PC-3 (cell line): ENCODE measurements at regions not wholly inside any gene's neighbourhood (a gene's known extent, or its start where the extent isn't known, plus 50 kb on each side); places are given as distances from the start of the nearest gene placed in this dataset.

Experiments used
- ATAC-seq: fragments of 200-7000 bp; cut with Tn5 transposase; 2 replicates; pipeline ENCODE4 v1.9.1; 2020; ENCODE audit warnings: mild to moderate bottlenecking, moderate library complexity
- BruUV-seq: library from RNA; stranded (reverse); fragments of 400-500 nt; replicated peaks from 2 replicates; lab custom pipeline; 2021; lab: Mats Ljungman, UMichigan
- CTCF ChIA-PET: fragments of 300-600 bp; sonication (Branson Sonifier 250); formaldehyde crosslinking; loops from one replicate; lab custom pipeline; 2022; ENCODE audit warnings: antibody characterized with exemption; lab: Charles Lee
- POLR2A ChIA-PET: fragments of 300-600 bp; sonication (Branson Sonifier 250); formaldehyde crosslinking; loops from one replicate; lab custom pipeline; 2022; ENCODE audit warnings: antibody characterized with exemption; ENCODE audit not compliant: unreplicated experiment; lab: Charles Lee
- DNase-seq: peaks from one replicate; pipeline ENCODE4 v3.0.0-alpha.2; 2015
- H2AFZ ChIP-seq: fragments of 300-600 bp; sonication (generic); 2 replicates; pipeline ENCODE4 v1.6.0; 2016; ENCODE audit warnings: antibody characterized with exemption, low read length
- H3F3A ChIP-seq: fragments of 300-600 bp; sonication (generic); one replicate; pipeline ENCODE4 v1.6.0; 2017; ENCODE audit warnings: antibody characterized with exemption, low read length, control low read depth, mild to moderate bottlenecking; ENCODE audit not compliant: unreplicated experiment
- H3K27ac ChIP-seq: fragments of 300-600 bp; sonication (generic); 2 replicates; pipeline ENCODE4 v1.5.1; 2016; ENCODE audit warnings: mild to moderate bottlenecking, low read length
- H3K27me3 ChIP-seq: fragments of 300-600 bp; sonication (generic); 2 replicates; pipeline ENCODE4 v1.6.1; 2016; ENCODE audit warnings: low read length, mixed read lengths
- H3K36me3 ChIP-seq: fragments of 300-600 bp; sonication (generic); 2 replicates; pipeline ENCODE4 v1.6.1; 2016; ENCODE audit warnings: low read depth, mixed run types, low read length, mixed read lengths
- H3K4me1 ChIP-seq: fragments of 300-600 bp; sonication (generic); 2 replicates; pipeline ENCODE4 v1.5.1; 2016; ENCODE audit warnings: low read length; ENCODE audit not compliant: insufficient read depth
- H3K4me2 ChIP-seq: fragments of 300-600 bp; sonication (generic); 2 replicates; pipeline ENCODE4 v1.6.0; 2016; ENCODE audit warnings: low read length
- H3K4me3 ChIP-seq: fragments of 300-600 bp; sonication (generic); 2 replicates; pipeline ENCODE4 v1.5.1; 2016; ENCODE audit warnings: mild to moderate bottlenecking, low read length, mixed read lengths
- H3K79me2 ChIP-seq: fragments of 300-600 bp; sonication (generic); 2 replicates; pipeline ENCODE4 v1.6.1; 2017; ENCODE audit warnings: low read length, mixed read lengths
- H3K9ac ChIP-seq: fragments of 300-600 bp; sonication (generic); 2 replicates; pipeline ENCODE4 v1.6.0; 2016; ENCODE audit warnings: mild to moderate bottlenecking, low read length
- H3K9me2 ChIP-seq: fragments of 300-600 bp; sonication (generic); replicated peaks from 2 replicates; pipeline ENCODE4 v1.6.1; 2016; ENCODE audit warnings: mixed run types, low read length, mixed read lengths
- H3K9me3 ChIP-seq: fragments of 300-600 bp; sonication (generic); 2 replicates; pipeline ENCODE4 v1.6.1; 2016; ENCODE audit warnings: low read length, mixed read lengths
- H4K20me1 ChIP-seq: fragments of 300-600 bp; sonication (generic); 2 replicates; pipeline ENCODE4 v1.6.1; 2016; ENCODE audit warnings: low read length, mixed read lengths
- CTCF ChIP-seq: fragments of 300-600 bp; sonication (generic); conservative IDR thresholded peaks from 2 replicates; pipeline ENCODE4 v1.5.1; 2017; ENCODE audit warnings: antibody characterized with exemption, low read depth, mild to moderate bottlenecking, low read length
- EZH2 ChIP-seq: fragments of 300-600 bp; sonication (generic); IDR thresholded peaks from one replicate; pipeline ENCODE4 v1.6.1; 2017; ENCODE audit warnings: antibody characterized with exemption, mild to moderate bottlenecking, low read length; ENCODE audit not compliant: unreplicated experiment
- EZH2phosphoT487 ChIP-seq: fragments of 300-600 bp; sonication (generic); IDR thresholded peaks from 2 replicates; pipeline ENCODE4 v1.6.1; 2018; ENCODE audit warnings: mild to moderate bottlenecking, antibody characterized with exemption, low read length, borderline replicate concordance
- intact Hi-C: fragments of 100-400 bp; cut with micrococcal nuclease; formaldehyde crosslinking; loops from 2 replicates; pipeline ENCODE4 v1.9.0; 2023

GRCh38 chr7:41331194-41331593 is 371.7 kb downstream of the INHBA start:
- Histone ChIP-seq H3K36me3 (no peaks in the 10 kb centered on the region), H3K9me2 (no peaks in the 10 kb centered on the region), H2AFZ (no peak overlapping the region), H3K9ac (no peak overlapping the region), H3K9me3 (no peaks in the 10 kb centered on the region), H3K4me1 (0 out of 2 replicates have a peak, but pooled peaks cover 4% of the 10 kb centered on the region), H3K4me3 (no peak overlapping the region), H3K79me2 (no peaks in the 10 kb centered on the region), H3K4me2 (no peak overlapping the region), H4K20me1 (no peaks in the 10 kb centered on the region), H3K27me3 (no peaks in the 10 kb centered on the region), H3K27ac (no peak overlapping the region), H3F3A (no peaks in the 10 kb centered on the region)
- ChIA-PET POLR2A (no interaction called here), CTCF (no interaction called here)
- no peak for ATAC-seq
- TF ChIP-seq EZH2phosphoT487: no peak
- no peak for TF ChIP-seq CTCF
- no peak for TF ChIP-seq EZH2
- no TSS peak for BruUV-seq
- DNase-seq: no peak
- intact Hi-C loops: no loop called here

- Histone ChIP-seq H3K4me3 (no peak overlapping the region), H3K9me3 (no peaks in the 10 kb centered on the region), H3K4me2 (no peak overlapping the region), H3K4me1 (0 out of 2 replicates have a peak, but pooled peaks cover 4% of the 10 kb centered on the region), H3K79me2 (no peaks in the 10 kb centered on the region), H3K9me2 (no peaks in the 10 kb centered on the region), H4K20me1 (no peaks in the 10 kb centered on the region), H3F3A (no peaks in the 10 kb centered on the region), H3K27me3 (no peaks in the 10 kb centered on the region), H2AFZ (no peak overlapping the region), H3K9ac (no peak overlapping the region), H3K36me3 (no peaks in the 10 kb centered on the region), H3K27ac (no peak overlapping the region)
- no peak for ATAC-seq
- POLR2A ChIA-PET: no interaction called here
- no peak for DNase-seq
- TF ChIP-seq CTCF (no peak), EZH2 (no peak), EZH2phosphoT487 (no peak)
- CTCF ChIA-PET: no interaction called here
- intact Hi-C loops: no loop called here
- BruUV-seq: no TSS peak
Observed at GRCh38 chr7:41328544-41328943, 374.3 kb downstream of the INHBA start.

- DNase-seq (no peak), ATAC-seq (no peak)
- no peaks in the 10 kb centered on the region for H4K20me1 ChIP-seq
- H3K4me3 ChIP-seq: no peak overlapping the region
- H3K9me2 ChIP-seq: no peaks in the 10 kb centered on the region
- H3K4me1 ChIP-seq: no peaks in the 10 kb centered on the region
- no peak overlapping the region for H3K27ac ChIP-seq
- H3K9ac ChIP-seq: no peak overlapping the region
- no TSS peak for BruUV-seq
- CTCF ChIA-PET: no interaction called here
- intact Hi-C loops: no loop called here
- no peaks in the 10 kb centered on the region for H3F3A ChIP-seq
- POLR2A ChIA-PET: no interaction called here
- H2AFZ ChIP-seq: no peak overlapping the region
- H3K79me2 ChIP-seq: no peaks in the 10 kb centered on the region
- no peaks in the 10 kb centered on the region for H3K27me3 ChIP-seq
- H3K36me3 ChIP-seq: no peaks in the 10 kb centered on the region
- TF ChIP-seq EZH2phosphoT487 (no peak), CTCF (no peak), EZH2 (no peak)
- no peak overlapping the region for H3K4me2 ChIP-seq
- no peaks in the 10 kb centered on the region for H3K9me3 ChIP-seq
Observed at GRCh38 chr7:41328131-41328530, 374.8 kb downstream of the INHBA start.
